Activated CD8-positive, alpha-beta T cell treated with anti-CD3 and anti-CD28 coated beads for 36 hours (primary cell): ENCODE measurements at regions not wholly inside any gene's neighbourhood (a gene's known extent, or its start where the extent isn't known, plus 50 kb on each side); places are given as distances from the start of the nearest gene placed in this dataset.

Experiments used
- ATAC-seq: fragments of 200-7000 bp; cut with Tn5 transposase; one replicate; pipeline ENCODE4 v1.10.0; 2021; ENCODE audit warnings: mild to moderate bottlenecking, moderate library complexity
- CTCF ChIA-PET: fragments of 350-600 bp; sonication (Branson Sonifier 250); formaldehyde crosslinking; loops from one replicate; lab custom pipeline; 2021; ENCODE audit warnings: antibody characterized with exemption; lab: Charles Lee
- POLR2A ChIA-PET: fragments of 350-600 bp; sonication (Branson Sonifier 250); formaldehyde crosslinking; loops from one replicate; lab custom pipeline; 2021; ENCODE audit warnings: antibody characterized with exemption; lab: Charles Lee
- DNase-seq: peaks from one replicate; pipeline ENCODE4 v3.0.0-alpha.2; 2020
- H3K27ac Mint-ChIP-seq: one replicate; pipeline ENCODE4 v1.8.0; 2021; ENCODE audit warnings: mild to moderate bottlenecking, mixed read lengths
- H3K27me3 Mint-ChIP-seq: one replicate; pipeline ENCODE4 v1.8.0; 2021; ENCODE audit warnings: mixed read lengths
- H3K36me3 Mint-ChIP-seq: one replicate; pipeline ENCODE4 v1.8.0; 2021; ENCODE audit warnings: low read depth, mixed read lengths
- H3K4me1 Mint-ChIP-seq: one replicate; pipeline ENCODE4 v1.8.0; 2021; ENCODE audit warnings: low read depth, mixed read lengths
- H3K4me3 Mint-ChIP-seq: one replicate; pipeline ENCODE4 v1.8.0; 2021; ENCODE audit warnings: mild to moderate bottlenecking, moderate library complexity, mixed read lengths
- H3K9me3 Mint-ChIP-seq: one replicate; pipeline ENCODE4 v1.8.0; 2021; ENCODE audit warnings: mixed read lengths
- CTCF ChIP-seq: fragments of 200-600 bp; IDR thresholded peaks from one replicate; pipeline ENCODE4 v1.8.0; 2022; ENCODE audit warnings: antibody characterized with exemption, mild to moderate bottlenecking
- intact Hi-C: fragments of 100-400 bp; cut with micrococcal nuclease; formaldehyde crosslinking; loops from one replicate; pipeline ENCODE4 v1.10.0; 2022

GRCh38 chr4:178387756-178388155, 945.5 kb upstream of the AGA start:
- ATAC-seq (no peak), DNase-seq (no peak)
- no peak overlapping the region for H3K4me3 Mint-ChIP-seq
- H3K27ac Mint-ChIP-seq: no peak overlapping the region
- ChIA-PET CTCF (no interaction called here), POLR2A (no interaction called here)
- no peak for TF ChIP-seq CTCF
- no peaks in the 10 kb centered on the region for H3K36me3 Mint-ChIP-seq
- intact Hi-C loops: no loop called here
- peaks cover 4% of the 10 kb centered on the region for H3K9me3 Mint-ChIP-seq
- no peaks in the 10 kb centered on the region for H3K4me1 Mint-ChIP-seq
- H3K27me3 Mint-ChIP-seq: no peaks in the 10 kb centered on the region

GRCh38 chr4:178395798-178396197, 953.6 kb upstream of the AGA start:
- Mint-ChIP-seq H3K9me3 (peaks cover 4% of the 10 kb centered on the region), H3K27ac (no peak overlapping the region), H3K4me1 (no peaks in the 10 kb centered on the region), H3K27me3 (no peaks in the 10 kb centered on the region), H3K4me3 (no peak overlapping the region), H3K36me3 (no peaks in the 10 kb centered on the region)
- no peak for TF ChIP-seq CTCF
- intact Hi-C loops: no loop called here
- ATAC-seq (no peak), DNase-seq (no peak)
- POLR2A ChIA-PET: no interaction called here
- CTCF ChIA-PET: no interaction called here

- no peaks in the 10 kb centered on the region for H3K4me1 Mint-ChIP-seq
- H3K9me3 Mint-ChIP-seq: no peaks in the 10 kb centered on the region
- no peak overlapping the region for H3K4me3 Mint-ChIP-seq
- intact Hi-C loops: no loop called here
- POLR2A ChIA-PET: no interaction called here
- no peaks in the 10 kb centered on the region for H3K27me3 Mint-ChIP-seq
- ATAC-seq: no peak
- H3K36me3 Mint-ChIP-seq: no peaks in the 10 kb centered on the region
- no peak for DNase-seq
- no peak for TF ChIP-seq CTCF
- CTCF ChIA-PET: no interaction called here
- no peak overlapping the region for H3K27ac Mint-ChIP-seq
Measured at GRCh38 chr4:178412455-178412854, 970.2 kb upstream of the AGA start.

GRCh38 chr4:178414042-178414441, 971.8 kb upstream of the AGA start:
- Mint-ChIP-seq H3K36me3 (no peaks in the 10 kb centered on the region), H3K9me3 (peaks cover under 1% of the 10 kb centered on the region), H3K27ac (no peak overlapping the region), H3K4me1 (no peaks in the 10 kb centered on the region), H3K27me3 (no peaks in the 10 kb centered on the region), H3K4me3 (no peak overlapping the region)
- no peak for TF ChIP-seq CTCF
- ChIA-PET POLR2A (no interaction called here), CTCF (no interaction called here)
- intact Hi-C loops: no loop called here
- no peak for DNase-seq
- no peak for ATAC-seq

GRCh38 chr4:178414881-178415446, 972.7 kb upstream of the AGA start:
- DNase-seq (no peak), ATAC-seq (no peak)
- intact Hi-C loops: no loop called here
- H3K27ac Mint-ChIP-seq: no peak overlapping the region
- ChIA-PET CTCF (no interaction called here), POLR2A (no interaction called here)
- no peak overlapping the region for H3K4me3 Mint-ChIP-seq
- H3K4me1 Mint-ChIP-seq: no peaks in the 10 kb centered on the region
- TF ChIP-seq CTCF: no peak
- H3K27me3 Mint-ChIP-seq: no peaks in the 10 kb centered on the region
- no peaks in the 10 kb centered on the region for H3K36me3 Mint-ChIP-seq
- peaks cover 4% of the 10 kb centered on the region for H3K9me3 Mint-ChIP-seq
